ENCODE measurements at regions not wholly inside any gene's neighbourhood (a gene's known extent, or its start where the extent isn't known, plus 50 kb on each side); places are given as distances from the start of the nearest gene placed in this dataset.
"Not testable (repeated sequence)": the region's sequence is repeated elsewhere in the genome, so short reads cannot be mapped to it uniquely, and the experiment has no call there.

DNA sequence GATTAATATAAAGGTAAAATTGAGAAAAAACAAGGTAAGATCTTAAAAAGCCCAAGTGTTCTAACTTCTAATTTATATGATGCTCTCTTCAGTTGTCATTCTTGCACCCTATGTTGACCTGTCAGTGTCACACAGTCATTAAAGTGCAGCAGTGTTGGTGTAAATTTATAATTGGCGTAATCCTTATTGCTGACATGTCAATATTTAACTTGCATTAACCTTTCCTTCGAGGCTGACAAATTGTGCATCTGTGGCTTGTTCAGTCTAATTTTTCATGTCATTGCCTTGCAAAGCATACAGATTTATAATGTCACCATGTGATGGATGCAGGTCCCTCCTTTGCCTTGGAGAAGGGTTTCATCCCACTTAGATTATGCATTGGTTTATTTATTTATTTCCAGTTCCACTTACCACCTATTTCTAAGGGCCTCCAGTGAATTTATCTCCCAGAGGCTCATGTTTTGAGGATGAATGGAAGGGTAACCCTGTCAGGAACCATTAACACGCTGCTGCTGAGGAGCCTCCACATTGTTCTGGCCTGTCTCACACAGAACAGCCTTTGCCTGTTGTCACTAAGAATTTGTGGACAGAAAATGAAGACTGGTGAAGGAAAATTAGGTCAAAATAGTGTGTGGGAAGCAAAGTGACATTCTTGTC lies 1098.5 kb upstream of the LCORL start:
- no peak for DNase-seq

DNA sequence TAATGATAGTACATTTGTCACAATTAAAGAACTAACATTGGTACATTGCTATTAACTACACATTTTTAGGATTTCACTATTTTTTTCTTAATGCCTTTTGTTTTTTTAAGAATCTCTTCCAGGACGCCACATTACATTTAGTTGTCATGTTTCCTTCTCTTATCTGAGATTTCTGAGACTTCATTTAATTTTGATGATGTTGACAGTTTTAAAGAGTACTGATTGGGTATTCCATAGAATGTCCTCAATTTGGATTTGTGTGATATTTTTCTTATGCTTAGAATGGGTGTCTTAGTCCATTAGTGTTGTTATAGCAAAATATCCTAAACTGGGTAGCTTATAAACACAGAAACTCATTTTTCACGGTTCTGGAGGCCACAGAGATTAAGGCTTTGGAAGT lies 1095.5 kb upstream of the LCORL start:
- no peak for DNase-seq

DNA sequence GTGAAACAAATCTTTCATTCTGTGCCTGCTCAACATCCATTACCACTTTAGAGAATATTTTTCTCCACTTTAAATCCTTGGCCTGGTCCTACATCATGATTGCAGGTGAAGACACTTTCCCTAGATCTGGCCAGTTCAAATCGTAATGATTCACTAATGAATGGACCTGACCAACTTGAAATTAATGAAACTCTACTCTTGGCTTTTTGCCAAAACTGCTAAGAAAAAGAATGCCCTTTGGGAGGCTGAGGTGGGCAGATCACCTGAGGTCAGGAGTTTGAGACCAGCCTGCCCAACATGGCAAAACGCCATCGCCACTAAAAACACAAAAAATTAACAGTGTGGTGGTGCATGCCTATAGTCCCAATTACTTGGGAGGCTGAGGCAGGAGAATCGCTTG lies 1082.6 kb upstream of the LCORL start:
- DNase-seq, result no peak

DNA sequence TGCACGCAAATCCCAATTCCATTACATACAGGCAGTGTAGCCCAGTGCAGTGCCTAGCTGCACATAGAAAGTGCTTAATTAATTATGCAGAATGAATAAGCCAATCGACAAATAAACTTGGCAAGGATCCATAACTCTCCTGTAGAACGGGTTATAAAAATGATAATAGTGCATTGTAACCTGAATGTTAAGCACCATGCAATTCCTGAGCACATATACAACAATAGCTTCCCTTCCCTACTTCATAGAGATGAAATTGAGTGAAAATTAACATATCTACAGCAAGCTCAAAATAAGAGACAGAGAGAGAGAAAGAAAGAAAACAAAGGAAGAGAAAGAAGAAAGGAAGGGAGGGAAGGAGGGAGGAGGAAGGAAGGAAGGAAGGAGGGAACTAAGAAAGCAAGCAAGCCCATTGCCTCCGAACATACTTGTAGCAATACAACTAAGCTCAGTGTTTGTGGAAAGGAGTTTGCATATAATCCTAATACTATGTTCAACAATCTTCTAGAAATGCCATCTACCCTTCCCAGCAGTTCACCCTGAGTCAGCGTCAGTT lies 1074.0 kb upstream of the LCORL start:
- no peak for DNase-seq

DNA sequence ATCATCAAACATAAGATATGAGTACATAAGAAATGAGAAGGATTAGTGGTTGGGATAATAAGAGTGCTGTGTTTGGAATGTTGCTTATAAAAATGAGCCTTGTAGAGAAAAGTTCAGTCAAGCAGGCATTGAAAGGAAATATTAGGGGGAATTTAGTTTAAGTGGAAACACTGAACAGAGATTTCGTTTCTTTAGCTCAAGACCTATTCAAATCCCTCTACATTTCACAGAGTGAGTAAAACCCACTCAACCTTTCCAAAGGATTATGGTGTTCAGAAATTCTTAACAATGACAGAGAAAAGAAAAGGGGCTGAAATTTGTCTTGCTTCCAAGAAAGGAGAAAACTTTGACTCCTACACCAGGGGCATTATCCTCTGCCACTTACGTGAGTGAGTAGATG lies 1072.4 kb upstream of the LCORL start:
- DNase-seq, result no peak

DNA sequence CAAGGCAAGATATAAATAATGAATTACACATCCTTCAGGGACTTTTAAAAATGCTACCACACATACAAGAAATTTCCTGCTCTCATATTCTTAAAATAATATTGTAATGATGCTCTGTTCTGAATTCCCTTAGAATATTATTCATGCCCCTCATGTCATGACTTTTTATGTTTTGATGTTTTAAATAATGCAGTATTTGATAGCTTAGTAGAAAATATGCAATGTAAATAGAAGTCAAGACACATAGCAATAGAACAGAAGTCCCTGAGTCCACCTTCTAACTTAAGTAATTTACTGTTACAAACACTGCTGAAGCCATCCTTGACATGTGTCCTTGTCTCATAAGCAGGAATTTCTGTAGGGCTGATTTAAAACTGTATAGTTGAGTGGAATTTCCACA lies 1071.2 kb upstream of the LCORL start:
- DNase-seq, result no peak

DNA sequence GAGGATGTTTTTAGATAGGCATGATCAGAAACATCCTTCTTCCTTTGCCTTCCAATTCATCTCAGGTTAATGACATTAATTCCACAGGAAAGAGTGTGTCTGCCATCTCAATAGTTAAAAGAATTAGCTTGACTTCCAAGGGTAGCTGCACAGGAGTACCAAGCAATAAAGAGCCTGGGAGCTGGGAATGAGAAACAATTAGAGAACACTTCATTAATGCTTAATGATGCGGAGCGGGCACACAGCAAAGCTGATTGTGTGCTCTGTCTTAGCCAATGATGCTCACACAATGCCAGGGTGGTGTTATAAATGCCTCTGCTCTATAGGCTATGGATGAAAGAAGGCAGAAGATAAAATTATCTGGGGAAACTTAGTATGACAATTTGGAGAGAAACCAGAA lies 1052.5 kb upstream of the LCORL start:
- DNase-seq, result no peak

- DNase-seq, result no peak
Observed at GRCh38 chr4:19063662-19064061, 1042.1 kb upstream of the LCORL start.

DNA sequence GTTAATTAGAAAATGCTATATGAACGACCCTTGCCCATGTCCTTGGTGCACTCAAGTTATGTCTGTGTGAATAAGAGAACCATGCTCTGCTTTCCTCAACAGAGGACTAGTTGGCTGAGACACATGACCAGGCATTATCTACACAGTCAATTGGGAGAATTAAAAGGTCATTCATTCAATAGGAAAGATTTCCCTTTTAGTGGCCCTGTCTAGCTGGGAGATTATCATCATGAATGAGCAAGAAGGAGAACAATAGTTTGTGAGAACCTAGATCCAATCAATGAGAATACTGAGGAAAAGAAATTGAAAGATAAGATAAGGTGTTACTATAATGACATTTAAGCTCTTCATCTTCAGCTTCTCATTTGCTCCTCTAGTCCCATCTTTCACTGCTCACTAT lies 1033.4 kb upstream of the LCORL start:
- no peak for DNase-seq

DNA sequence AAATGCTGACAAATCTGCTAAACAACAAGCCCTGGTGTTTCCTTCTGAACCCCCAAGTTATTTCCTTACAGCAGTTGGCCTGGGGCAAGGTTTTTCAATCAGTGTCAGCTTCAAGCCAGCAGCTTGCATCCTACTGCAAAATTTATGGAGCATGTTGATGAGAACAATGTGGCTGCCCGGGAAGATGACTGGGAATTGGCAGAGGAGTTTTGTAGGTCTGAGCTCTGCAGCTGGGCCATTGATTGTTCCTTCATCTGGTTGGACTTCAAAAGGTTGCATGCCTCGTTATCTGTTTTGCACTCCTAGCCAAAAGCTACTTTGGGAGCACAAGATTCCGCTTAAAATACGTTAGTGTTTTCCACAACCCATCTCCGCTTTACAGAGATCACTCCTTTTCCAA lies 1030.3 kb upstream of the LCORL start:
- DNase-seq, result no peak

DNA sequence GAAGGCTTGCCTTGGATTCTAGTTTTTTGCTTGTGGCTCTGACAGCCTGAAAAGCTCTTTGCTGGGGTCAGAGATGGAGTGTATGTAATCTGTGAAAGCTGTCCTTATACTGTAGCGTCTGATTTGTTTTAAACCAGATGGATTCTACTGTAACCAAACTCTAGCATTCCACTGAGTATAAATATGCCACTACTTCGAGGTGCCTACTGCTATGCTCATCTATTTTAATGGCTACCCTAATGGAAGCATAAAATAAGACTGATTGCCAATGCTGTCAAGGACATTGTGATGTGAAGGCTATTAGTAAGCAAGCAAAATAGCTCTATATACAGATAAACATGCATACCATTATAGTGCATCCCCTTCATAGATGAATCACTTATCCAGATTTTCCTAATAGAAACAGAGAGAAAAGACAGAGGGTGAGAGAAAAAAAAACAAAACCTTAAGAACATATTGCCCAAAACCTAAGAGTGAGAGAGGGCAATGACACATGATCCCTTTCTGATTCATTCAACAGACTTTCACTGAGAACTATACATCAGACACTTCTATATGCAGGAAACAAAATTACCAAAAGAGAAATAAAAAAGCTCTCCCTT lies 1025.8 kb upstream of the LCORL start:
- no peak for DNase-seq

- DNase-seq, result no peak
Observed at GRCh38 chr4:19039816-19040215, 1018.3 kb upstream of the LCORL start.

DNA sequence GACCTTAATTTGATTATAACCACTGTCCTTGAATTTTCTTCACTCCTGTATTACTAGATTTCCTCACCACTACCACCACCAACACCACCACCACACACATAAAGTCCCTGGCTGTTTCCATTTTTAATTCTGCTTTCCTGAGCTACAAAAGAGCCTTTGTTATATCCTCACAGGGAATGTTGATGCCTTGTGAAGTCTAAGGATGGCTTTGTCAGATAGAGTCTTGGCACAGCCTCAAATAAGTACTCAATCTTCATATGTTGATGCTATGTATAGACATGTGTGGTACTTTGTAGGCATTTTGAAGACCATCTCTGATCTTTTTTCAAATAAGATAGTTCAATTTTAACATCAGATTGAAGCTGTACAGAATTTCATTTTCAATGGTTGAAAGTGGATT lies 1016.7 kb upstream of the LCORL start:
- no peak for DNase-seq

- DNase-seq, result no peak
Observed at GRCh38 chr4:19033816-19034733, 1012.5 kb upstream of the LCORL start.

- DNase-seq, result no peak
Observed at GRCh38 chr4:19030536-19030935, 1009.0 kb upstream of the LCORL start.

DNA sequence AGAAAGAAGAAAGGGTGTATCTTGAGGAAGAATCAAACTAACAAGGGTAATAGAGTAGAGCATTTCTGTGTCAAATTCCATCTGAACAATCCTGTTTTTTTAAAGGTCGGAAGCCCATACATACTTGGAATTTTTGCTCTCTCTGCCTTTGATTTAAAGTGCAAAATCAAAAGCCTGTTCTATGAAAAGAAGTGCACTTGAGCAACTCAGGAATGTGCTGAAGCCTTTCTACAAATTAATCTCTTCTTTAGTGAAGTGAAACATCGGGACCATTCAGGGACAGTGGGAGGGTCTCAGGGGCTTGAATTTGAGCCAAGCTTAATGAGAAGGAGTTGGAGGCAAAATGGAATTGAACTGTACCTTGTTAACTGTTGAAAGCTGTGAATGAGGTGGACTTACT lies 1008.5 kb upstream of the LCORL start:
- no peak for DNase-seq

DNA sequence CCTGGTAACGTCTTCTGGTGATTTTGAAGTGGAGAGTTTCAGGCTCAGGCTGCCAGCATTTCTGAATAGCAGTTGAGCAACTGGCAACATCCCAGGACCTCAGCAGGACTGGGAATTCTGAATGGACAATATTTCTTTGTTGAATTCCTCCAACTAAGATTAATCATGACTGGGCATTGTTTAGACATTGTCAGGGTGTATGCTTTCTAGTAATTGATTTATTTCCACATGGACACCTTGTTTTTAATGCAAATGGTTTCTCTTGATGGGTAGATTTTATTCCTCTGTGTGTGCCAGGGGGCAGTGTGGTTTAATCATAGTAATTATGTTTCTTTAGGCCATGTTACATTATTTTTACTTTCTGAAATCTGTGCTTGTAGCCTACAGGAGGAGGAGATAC lies 1004.7 kb upstream of the LCORL start:
- no peak for DNase-seq

GRCh38 chr4:19025031-19025430 lies 1003.5 kb upstream of the LCORL start:
- DNase-seq, result no peak

GRCh38 chr4:19024047-19024446 lies 1002.5 kb upstream of the LCORL start:
- no peak for DNase-seq

DNA sequence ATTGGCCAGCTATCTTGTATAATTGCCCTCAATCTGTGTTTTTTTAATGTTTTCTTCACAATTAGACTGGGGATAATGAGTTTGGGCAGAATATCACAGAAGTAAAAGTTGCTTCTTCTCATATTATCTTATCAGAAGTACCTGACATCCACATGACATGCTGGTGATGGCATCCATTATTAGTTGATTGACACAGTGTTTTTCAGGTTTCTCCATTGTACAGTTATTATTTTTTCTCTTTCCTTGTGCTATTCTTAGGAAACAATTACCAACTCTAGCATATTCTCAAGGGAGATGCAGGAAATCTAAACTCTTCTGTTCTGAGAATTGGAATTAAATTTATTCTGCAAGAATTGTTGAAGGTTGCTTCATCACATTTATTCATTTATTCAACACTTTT lies 1000.1 kb upstream of the LCORL start:
- DNase-seq, result no peak

DNA sequence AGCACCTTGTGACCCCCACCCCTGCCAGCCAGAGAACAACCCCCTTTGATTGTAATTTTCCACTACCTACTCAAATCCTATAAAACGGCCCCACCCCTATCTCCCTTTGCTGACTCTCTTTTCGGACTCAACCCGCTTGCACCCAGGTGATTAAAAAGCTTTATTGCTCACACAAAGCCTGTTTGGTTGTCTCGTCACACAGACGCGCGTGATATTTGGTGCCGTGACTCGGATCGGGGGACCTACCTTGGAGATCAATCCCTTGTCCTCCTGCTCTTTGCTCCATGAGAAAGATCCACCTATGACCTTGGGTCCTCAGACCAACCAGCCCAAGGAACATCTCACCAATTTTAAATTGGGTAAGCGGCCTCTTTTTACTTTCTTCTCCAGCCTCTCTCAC lies 995.0 kb upstream of the LCORL start:
- not testable (repeated sequence) for DNase-seq

- no peak for DNase-seq
Observed at GRCh38 chr4:19014594-19014993, 993.0 kb upstream of the LCORL start.

- no peak for DNase-seq
Observed at GRCh38 chr4:19010761-19011160, 989.2 kb upstream of the LCORL start.

GRCh38 chr4:19009881-19010280 lies 988.3 kb upstream of the LCORL start:
- no peak for DNase-seq
